ENCODE measurements at regions not wholly inside any gene's neighbourhood (a gene's known extent, or its start where the extent isn't known, plus 50 kb on each side); places are given as distances from the start of the nearest gene placed in this dataset.

- Mint-ChIP-seq H3K27me3 (ENCODE audit: low read depth, unreplicated experiment) (peaks cover 10% of the 10 kb centered on the region), H3K36me3 (ENCODE audit: low read depth, unreplicated experiment) (no peaks in the 10 kb centered on the region), H3K27ac (ENCODE audit: unreplicated experiment) (no peak overlapping the region), H3K4me1 (ENCODE audit: low read depth, unreplicated experiment) (peaks cover 7% of the 10 kb centered on the region), H3K4me3 (ENCODE audit: unreplicated experiment) (no peak overlapping the region), H3K9me3 (ENCODE audit: unreplicated experiment) (peaks cover 8% of the 10 kb centered on the region)
- Histone ChIP-seq H3K4me2 (ENCODE audit: low read length) (no peak overlapping the region), H3K27ac (ENCODE audit: low read depth, low read length) (no peak overlapping the region), H3K27me3 (ENCODE audit: insufficient read depth, low read length) (no peaks in the 10 kb centered on the region), H3K9ac (ENCODE audit: low read length) (no peak overlapping the region), H4K20me1 (ENCODE audit: insufficient read depth, low read length) (no peaks in the 10 kb centered on the region), H3K4me1 (ENCODE audit: insufficient read depth, low read length) (peaks cover 7% of the 10 kb centered on the region), H3K36me3 (ENCODE audit: insufficient read depth, low read length) (no peaks in the 10 kb centered on the region), H3K9me3 (ENCODE audit: insufficient read depth, low read depth, low read length) (no peaks in the 10 kb centered on the region), H3K79me2 (ENCODE audit: insufficient read depth, low read length) (no peaks in the 10 kb centered on the region), H3K4me3 (ENCODE audit: insufficient read depth, low read depth, low read length) (no peak overlapping the region), H2AFZ (ENCODE audit: low read depth, low read length) (no peak overlapping the region)
- DNase-seq (ENCODE audit: low read depth), result no peak
- FAIRE-seq, result no peak
- TF ChIP-seq EZH2 (IDR thresholded peaks at IDR 0.05; ENCODE audit: insufficient read depth, low read length), result no peak
- TF ChIP-seq CTCF (IDR thresholded peaks at IDR 0.05; ENCODE audit: insufficient read depth, low read depth, low read length), result no peak
These were observed 53.1 kb upstream of the SNX9 start for GRCh38 chr6:157769776-157770426.

GRCh38 chr6:157770946-157771345, 52.1 kb upstream of the SNX9 start:
- Mint-ChIP-seq H3K27ac (ENCODE audit: unreplicated experiment) (no peak overlapping the region), H3K9me3 (ENCODE audit: unreplicated experiment) (peaks cover 8% of the 10 kb centered on the region), H3K36me3 (ENCODE audit: low read depth, unreplicated experiment) (no peaks in the 10 kb centered on the region), H3K4me1 (ENCODE audit: low read depth, unreplicated experiment) (peaks cover 3% of the 10 kb centered on the region), H3K27me3 (ENCODE audit: low read depth, unreplicated experiment) (peaks cover 10% of the 10 kb centered on the region), H3K4me3 (ENCODE audit: unreplicated experiment) (no peak overlapping the region)
- Histone ChIP-seq H3K4me2 (ENCODE audit: low read length) (no peak overlapping the region), H4K20me1 (ENCODE audit: insufficient read depth, low read length) (no peaks in the 10 kb centered on the region), H3K27ac (ENCODE audit: low read depth, low read length) (peak overlapping the region; percentile 59), H2AFZ (ENCODE audit: low read depth, low read length) (no peak overlapping the region), H3K36me3 (ENCODE audit: insufficient read depth, low read length) (no peaks in the 10 kb centered on the region), H3K79me2 (ENCODE audit: insufficient read depth, low read length) (no peaks in the 10 kb centered on the region), H3K27me3 (ENCODE audit: insufficient read depth, low read length) (no peaks in the 10 kb centered on the region), H3K9ac (ENCODE audit: low read length) (no peak overlapping the region), H3K4me1 (ENCODE audit: insufficient read depth, low read length) (peaks cover 4% of the 10 kb centered on the region), H3K9me3 (ENCODE audit: insufficient read depth, low read depth, low read length) (no peaks in the 10 kb centered on the region), H3K4me3 (ENCODE audit: insufficient read depth, low read depth, low read length) (no peak overlapping the region)
- FAIRE-seq (no peak), DNase-seq (ENCODE audit: low read depth) (peak; percentile 45)
- TF ChIP-seq CTCF (IDR thresholded peaks at IDR 0.05; ENCODE audit: insufficient read depth, low read depth, low read length) (no peak), EZH2 (IDR thresholded peaks at IDR 0.05; ENCODE audit: insufficient read depth, low read length) (no peak)

DNA sequence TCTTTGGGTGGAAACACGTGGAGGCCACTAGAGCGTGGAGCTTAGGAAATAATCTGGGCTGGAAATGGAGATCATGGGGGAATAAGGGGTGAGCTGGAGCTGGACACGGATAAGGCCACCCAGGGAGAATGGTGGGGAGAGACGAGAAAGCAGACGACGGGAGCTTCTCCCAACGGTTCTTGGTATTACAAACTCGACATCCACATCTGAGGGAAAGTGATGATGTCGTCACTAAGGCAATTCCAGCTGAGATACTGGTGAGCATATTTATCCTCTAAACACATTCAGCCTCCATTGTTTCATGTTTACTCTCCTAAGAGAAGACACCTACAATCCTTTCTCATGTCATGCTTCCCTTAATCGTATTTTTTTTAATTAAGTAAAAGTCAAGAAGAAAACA, 50.2 kb upstream of the SNX9 start:
- H3K4me2 ChIP-seq (ENCODE audit: low read length), result no peak overlapping the region
- FAIRE-seq, result no peak

More for the DNA sequence above, 50.2 kb upstream of the SNX9 start:
- Histone ChIP-seq H3K27me3 (ENCODE audit: insufficient read depth, low read length) (no peaks in the 10 kb centered on the region), H3K9me3 (ENCODE audit: insufficient read depth, low read depth, low read length) (no peaks in the 10 kb centered on the region), H4K20me1 (ENCODE audit: insufficient read depth, low read length) (no peaks in the 10 kb centered on the region), H2AFZ (ENCODE audit: low read depth, low read length) (no peak overlapping the region), H3K36me3 (ENCODE audit: insufficient read depth, low read length) (no peaks in the 10 kb centered on the region), H3K79me2 (ENCODE audit: insufficient read depth, low read length) (no peaks in the 10 kb centered on the region), H3K9ac (ENCODE audit: low read length) (no peak overlapping the region), H3K27ac (ENCODE audit: low read depth, low read length) (no peak overlapping the region), H3K4me1 (ENCODE audit: insufficient read depth, low read length) (peaks cover 4% of the 10 kb centered on the region), H3K4me3 (ENCODE audit: insufficient read depth, low read depth, low read length) (no peak overlapping the region)
- H3K4me1 Mint-ChIP-seq (ENCODE audit: low read depth, unreplicated experiment), result peaks cover 3% of the 10 kb centered on the region
- H3K36me3 Mint-ChIP-seq (ENCODE audit: low read depth, unreplicated experiment), result no peaks in the 10 kb centered on the region
- TF ChIP-seq EZH2 (IDR thresholded peaks at IDR 0.05; ENCODE audit: insufficient read depth, low read length) (no peak), CTCF (IDR thresholded peaks at IDR 0.05; ENCODE audit: insufficient read depth, low read depth, low read length) (no peak)
- H3K4me3 Mint-ChIP-seq (ENCODE audit: unreplicated experiment), result no peak overlapping the region
- DNase-seq (ENCODE audit: low read depth), result no peak
- H3K9me3 Mint-ChIP-seq (ENCODE audit: unreplicated experiment), result peaks cover 4% of the 10 kb centered on the region
- H3K27me3 Mint-ChIP-seq (ENCODE audit: low read depth, unreplicated experiment), result peaks cover 10% of the 10 kb centered on the region
- H3K27ac Mint-ChIP-seq (ENCODE audit: unreplicated experiment), result no peak overlapping the region

Data from astrocyte (in vitro differentiated cells and primary cell).